UCSD-AML1 (cell line): ENCODE measurements at regions not wholly inside any gene's neighbourhood (a gene's known extent, or its start where the extent isn't known, plus 50 kb on each side); places are given as distances from the start of the nearest gene placed in this dataset.
"Not testable (repeated sequence)": the region's sequence is repeated elsewhere in the genome, so short reads cannot be mapped to it uniquely, and the experiment has no call there.

ENCODE experiments used
- DNase-seq: peaks from one replicate; lab custom pipeline; 2025; ENCODE audit not compliant: unreplicated experiment; lab: John Stamatoyannopoulos, UW

GRCh38 chr5:15344954-15345353 is 155.0 kb upstream of the FBXL7 start:
- DNase-seq: no peak

DNA sequence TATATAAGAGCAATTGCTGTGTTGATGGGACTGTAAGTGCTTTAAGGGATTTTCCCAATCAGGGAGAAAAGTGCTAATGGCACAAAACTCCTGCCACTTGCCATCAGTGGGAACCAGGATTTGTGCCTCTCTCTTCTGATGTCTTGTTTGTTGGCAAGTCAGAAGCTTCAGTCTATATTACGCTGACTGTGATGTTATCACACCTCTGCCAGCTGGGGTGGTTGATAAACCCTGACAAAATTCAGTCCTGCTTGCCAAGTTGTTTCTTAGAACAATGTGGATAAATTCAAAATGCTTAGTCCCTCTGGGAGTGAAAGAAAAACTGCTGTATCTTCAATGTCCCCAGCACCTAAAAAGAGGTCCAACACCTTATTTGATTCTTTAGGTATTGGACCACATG is 161.4 kb upstream of the FBXL7 start:
- no peak for DNase-seq

DNA sequence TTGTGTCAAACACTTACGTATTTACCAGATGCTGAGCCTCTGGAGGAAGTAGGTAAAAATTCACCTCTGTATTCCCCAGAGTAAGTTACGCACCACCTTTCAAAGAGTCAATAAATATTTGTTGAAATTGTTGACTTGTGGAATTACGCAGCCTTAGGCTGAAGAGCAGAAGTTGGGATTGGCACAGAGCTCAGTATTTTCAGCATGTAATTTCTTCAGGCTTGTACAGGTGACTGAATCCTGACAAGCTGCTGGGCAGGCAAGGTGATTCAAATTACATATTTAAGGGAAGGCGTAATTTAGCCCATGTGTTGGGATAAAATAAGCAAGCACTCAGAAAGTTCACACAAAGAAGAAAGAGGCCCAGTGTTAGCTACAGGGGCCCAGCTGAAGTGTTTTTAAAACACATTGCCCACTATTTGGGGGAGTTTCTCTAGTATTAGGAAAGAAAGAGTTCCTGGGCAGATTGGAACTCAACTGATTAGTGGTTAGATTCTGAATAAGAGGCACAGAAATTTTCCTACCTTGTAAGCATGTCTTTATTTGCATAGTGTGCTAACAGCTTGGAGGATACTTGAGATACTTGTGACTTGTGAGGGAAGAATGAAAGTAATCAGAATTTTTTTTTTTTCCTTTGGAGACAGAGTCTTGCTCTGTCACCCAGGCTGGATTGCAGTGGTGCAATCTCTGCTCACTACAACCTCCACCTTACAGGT is 165.3 kb upstream of the FBXL7 start:
- no peak for DNase-seq

GRCh38 chr5:15333091-15333490 is 166.9 kb upstream of the FBXL7 start:
- no peak for DNase-seq

- DNase-seq: no peak
Measured at GRCh38 chr5:15326932-15327331, 173.0 kb upstream of the FBXL7 start.

GRCh38 chr5:15326471-15326870 is 173.5 kb upstream of the FBXL7 start:
- no peak for DNase-seq

DNA sequence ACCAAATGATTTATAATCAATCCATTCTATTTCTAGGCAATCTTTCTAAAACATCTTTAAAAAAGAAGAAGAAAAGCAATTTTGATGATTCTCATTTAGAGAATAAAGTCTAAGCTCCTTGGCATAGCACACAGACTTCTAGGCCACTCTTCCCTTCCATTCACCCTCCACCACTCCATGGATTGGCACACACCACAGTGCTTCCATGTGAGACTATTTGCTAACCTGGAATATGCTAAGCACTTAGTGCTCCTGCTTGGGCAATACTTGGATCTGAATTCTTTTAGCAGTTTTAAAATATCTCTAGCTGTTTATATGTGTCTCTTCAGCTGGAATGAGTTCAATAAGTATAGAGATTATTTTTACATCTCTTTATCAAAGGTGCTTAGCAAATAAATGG is 177.6 kb upstream of the FBXL7 start:
- no peak for DNase-seq

- DNase-seq: no peak
Measured at GRCh38 chr5:15321776-15322175, 178.2 kb upstream of the FBXL7 start.

DNA sequence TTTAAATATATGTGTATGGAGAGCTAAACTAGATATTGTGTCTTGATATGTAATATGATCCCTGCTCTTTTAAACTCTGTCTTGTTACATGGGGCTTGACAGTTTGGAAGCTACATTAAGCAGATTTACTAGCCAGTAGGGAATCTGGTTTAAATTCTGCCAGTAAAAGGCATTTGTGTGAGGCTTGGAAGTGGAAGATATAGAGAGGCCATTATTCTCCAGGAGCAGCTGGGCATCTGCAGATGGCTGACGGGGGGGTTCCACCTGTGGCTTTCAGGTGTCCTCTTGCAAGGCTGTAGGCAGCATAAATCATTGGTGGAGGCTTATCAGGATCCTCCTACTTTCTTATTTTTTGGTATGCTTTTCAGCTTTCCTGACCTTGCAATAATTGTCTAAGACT is 179.1 kb upstream of the FBXL7 start:
- no peak for DNase-seq

- DNase-seq: no peak
Measured at GRCh38 chr5:15304914-15305834, 194.8 kb upstream of the FBXL7 start.

DNA sequence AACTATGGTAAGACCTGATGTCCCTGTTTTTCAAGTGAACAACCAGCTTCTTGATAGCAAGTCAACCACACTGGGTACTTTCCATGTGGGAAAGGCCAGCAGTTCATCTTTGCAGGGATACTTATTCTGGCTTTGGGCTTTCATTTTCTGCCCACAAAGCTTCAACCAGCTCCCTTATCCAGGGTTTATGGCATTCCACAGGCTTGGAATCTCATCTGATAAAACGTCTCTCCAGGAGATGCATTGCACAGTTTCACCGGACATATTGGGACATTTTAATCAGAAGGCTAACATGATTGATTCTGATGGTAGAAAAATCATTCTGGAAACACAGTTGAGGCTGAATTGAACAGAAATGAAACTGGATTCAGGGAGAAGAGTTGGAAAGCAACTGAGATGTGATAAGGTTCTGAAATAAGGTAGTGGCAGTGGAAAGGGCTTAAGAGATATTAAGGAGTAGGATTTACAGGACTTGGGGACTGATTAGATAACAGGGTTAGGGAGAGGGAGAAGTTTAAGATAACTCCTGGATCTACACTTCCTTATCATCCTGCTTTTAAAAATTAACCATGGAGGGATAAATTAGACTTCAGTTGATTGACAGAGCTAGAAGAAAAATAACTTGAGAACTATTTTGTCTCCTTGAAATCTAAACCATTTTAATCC is 195.8 kb upstream of the FBXL7 start:
- no peak for DNase-seq

- DNase-seq: no peak
Measured at GRCh38 chr5:15300141-15300540, 199.8 kb upstream of the FBXL7 start.

GRCh38 chr5:15290953-15291352 is 209.0 kb upstream of the FBXL7 start:
- no peak for DNase-seq

DNA sequence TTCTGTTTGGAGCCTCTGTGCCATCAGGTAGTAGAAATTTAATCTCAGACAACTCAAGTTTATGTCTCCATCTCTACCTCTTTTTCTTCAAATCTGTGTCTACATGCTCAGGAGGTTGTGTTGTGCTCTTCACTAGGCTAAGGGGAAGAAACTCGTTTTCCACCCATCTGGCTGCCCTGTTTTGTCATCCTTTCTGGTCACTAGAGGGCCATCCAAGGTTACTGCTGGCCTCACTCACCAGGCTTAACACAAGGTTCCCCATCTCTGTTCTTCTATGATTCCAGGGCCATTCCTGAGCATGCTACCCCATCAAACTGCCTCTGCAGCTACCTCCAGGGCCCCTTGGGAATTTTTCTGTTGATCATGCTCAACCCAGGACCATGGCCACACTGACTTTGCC is 213.3 kb upstream of the FBXL7 start:
- DNase-seq: no peak

GRCh38 chr5:15285901-15286583 is 213.9 kb upstream of the FBXL7 start:
- no peak for DNase-seq

DNA sequence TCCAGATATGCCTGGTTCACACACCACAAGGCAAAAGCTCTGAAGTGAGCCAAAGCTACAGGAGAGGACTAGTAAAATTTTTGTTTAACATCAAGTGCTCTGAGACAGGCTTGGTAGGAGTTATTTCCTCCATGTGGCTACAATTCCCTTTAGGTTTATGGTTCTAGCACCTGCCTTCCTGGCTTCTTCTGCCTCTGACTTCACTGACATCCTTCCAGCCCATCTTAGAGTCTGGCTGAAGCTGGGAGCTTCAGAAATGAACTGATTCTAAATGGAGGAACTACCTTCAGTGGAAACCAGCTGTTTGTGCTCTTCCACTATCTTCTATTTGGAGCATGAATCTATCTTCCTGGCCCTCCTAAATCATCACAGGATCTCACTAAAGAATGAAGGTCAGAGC is 215.3 kb upstream of the FBXL7 start:
- DNase-seq: no peak

DNA sequence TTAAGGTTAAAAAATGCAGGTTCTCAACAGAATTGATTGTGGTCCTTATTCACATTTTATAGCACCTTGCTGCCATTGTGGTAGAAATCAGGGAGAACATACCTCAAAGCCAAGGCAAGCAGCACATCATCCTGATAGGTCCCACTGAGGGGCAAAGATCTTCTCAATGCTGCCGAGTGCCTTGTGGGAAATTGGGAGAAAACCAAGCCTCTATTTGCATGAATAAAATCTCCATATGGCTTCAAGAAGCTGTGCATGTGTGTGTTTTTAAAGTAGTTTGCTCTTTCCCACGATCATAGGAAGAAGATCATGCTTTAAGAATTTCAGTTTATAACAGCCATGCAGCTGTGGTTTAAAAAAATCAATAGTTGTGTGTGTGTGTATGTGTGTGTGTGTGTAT is 216.9 kb upstream of the FBXL7 start:
- DNase-seq: no peak

DNA sequence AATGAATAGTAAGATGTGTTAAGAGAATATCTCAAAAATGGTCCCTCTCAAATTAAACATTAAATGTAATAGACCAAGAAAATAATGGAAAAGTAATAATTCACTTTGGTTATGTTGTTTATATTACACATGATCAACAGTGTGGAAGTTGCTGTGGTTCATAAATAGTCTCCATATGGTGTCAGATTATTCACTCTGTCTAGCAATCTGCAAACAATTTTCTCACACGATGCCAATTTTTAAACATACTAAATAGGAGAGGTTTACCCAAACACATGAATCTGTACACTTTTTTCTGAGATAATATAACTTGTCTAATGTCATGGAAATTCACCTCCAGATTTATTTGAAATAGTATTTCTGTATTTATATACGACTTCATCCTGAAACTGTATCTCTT is 217.4 kb upstream of the FBXL7 start:
- DNase-seq: no peak

DNA sequence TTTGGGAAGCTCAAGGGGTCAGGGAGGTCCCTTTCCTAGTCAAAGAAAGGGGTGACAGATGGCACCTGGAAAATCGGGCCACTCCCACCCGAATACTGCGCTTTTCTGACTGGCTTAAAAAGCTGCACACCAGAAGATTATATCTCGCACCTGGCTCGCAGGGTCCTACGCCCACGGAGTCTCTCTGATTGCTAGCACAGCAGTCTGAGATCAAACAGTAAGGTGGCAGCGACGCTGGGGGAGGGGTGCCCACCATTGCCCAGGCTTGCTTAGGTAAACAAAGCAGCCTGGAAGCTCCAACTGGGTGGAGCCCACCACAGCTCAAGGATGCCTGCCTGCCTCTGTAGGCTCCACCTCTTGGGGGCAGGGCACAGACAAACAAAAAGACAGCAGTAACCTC is 228.4 kb upstream of the FBXL7 start:
- DNase-seq: not testable (repeated sequence)

- DNase-seq: no peak
Measured at GRCh38 chr5:15267966-15268365, 232.0 kb upstream of the FBXL7 start.

DNA sequence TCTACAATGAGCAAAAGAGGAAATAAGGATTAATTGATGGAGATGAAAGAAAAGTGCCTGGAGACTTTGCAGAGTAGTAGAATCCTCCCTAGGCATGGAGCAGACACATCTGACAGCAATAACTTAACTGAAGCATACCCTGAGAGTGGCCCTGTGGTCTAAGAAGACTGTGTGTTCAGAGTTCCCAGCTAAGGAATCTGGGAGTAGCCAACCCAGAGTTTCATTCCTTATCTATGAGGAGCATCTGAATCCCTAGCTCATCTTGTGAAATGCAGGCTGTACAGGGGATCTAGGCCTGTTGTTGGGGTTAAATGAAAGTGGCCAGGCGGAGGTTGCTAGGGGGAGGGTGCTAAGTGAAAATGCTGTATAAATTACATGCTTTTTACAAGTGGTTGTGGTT is 233.1 kb upstream of the FBXL7 start:
- no peak for DNase-seq
